ENCODE measurements at regions not wholly inside any gene's neighbourhood (a gene's known extent, or its start where the extent isn't known, plus 50 kb on each side); places are given as distances from the start of the nearest gene placed in this dataset.
"Not testable (repeated sequence)": the region's sequence is repeated elsewhere in the genome, so short reads cannot be mapped to it uniquely, and the experiment has no call there.

DNA sequence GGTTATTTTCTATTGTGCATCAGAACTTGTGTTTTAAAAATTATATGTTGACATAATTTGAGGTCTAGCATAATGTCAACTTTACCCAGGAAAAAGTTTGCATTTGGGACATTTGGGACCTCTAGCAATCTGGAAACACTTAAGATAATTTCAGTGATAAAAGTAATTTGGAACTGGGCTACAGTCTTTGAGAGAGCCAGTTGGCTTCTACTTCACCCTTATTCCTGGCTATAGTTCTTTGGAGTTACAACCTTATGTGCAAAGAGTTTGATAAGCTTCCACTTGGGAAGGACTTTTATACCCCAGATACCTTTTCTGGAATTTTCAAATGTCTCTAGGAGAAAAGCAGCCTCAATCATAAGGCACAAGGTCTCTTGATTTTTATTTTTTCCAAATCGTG lies 139.3 kb downstream of the ARRDC3 start:
- H3K9me3 ChIP-seq (ENCODE audit: control insufficient read depth in 4 of 4, insufficient read depth in 3 of 4, low read length in 3 of 4) = peaks cover 0 to 11% (median 0%) of the 10 kb centered on the region in 4 donors
- ATAC-seq (ENCODE audit: insufficient read depth, low FRiP score) = no peak
- H3K9ac ChIP-seq (ENCODE audit: insufficient read depth in 1 of 2, low read length in 2 of 2) = no peak overlapping the region
- no peaks in the 10 kb centered on the region for H3K36me3 ChIP-seq (ENCODE audit: control insufficient read depth in 4 of 4, insufficient read depth in 4 of 4, low read length in 4 of 4)
- H3K27ac ChIP-seq (ENCODE audit: low read depth in 1 of 2, low read length in 1 of 2) = no peak overlapping the region
- WGBS, 2 donors = 92 to 100% methylated on average over 1 of the region's 1 CpG
- no peak overlapping the region for H3K4me3 ChIP-seq
- DNase-seq = no peak
- no peaks in the 10 kb centered on the region for H3K4me1 ChIP-seq (ENCODE audit: control insufficient read depth in 5 of 5, insufficient read depth in 5 of 5, low read length in 5 of 5)
- TF ChIP-seq, protein P1, sequence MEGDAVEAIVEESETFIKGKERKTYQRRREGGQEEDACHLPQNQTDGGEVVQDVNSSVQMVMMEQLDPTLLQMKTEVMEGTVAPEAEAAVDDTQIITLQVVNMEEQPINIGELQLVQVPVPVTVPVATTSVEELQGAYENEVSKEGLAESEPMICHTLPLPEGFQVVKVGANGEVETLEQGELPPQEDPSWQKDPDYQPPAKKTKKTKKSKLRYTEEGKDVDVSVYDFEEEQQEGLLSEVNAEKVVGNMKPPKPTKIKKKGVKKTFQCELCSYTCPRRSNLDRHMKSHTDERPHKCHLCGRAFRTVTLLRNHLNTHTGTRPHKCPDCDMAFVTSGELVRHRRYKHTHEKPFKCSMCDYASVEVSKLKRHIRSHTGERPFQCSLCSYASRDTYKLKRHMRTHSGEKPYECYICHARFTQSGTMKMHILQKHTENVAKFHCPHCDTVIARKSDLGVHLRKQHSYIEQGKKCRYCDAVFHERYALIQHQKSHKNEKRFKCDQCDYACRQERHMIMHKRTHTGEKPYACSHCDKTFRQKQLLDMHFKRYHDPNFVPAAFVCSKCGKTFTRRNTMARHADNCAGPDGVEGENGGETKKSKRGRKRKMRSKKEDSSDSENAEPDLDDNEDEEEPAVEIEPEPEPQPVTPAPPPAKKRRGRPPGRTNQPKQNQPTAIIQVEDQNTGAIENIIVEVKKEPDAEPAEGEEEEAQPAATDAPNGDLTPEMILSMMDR (IDR thresholded peaks at IDR 0.05; ENCODE audit: control extremely low read depth, extremely low read depth) = no peak
- H3K27me3 ChIP-seq (ENCODE audit: control insufficient read depth in 3 of 3, insufficient read depth in 3 of 3, low read length in 2 of 3) = no peaks in the 10 kb centered on the region

DNA sequence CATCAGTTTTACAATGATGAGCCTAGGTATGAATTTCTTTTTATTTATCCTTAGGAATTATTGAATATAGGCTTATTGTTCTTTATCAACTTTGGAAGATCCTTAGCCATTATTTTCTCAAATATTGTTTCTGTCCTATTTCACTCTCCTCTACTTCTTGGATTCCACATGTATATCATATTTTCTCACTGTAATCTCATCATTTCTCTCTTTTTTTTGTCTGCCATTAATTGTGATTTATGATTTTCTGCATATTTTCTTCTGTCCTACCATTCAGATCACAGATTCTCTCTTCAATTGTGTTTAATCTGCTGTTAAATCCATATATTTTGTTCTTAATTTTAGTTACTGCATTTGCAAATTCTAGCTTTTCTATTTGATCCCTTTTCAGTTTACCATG lies 139.8 kb downstream of the ARRDC3 start:
- TF ChIP-seq, protein P1 (IDR thresholded peaks at IDR 0.05; ENCODE audit: control extremely low read depth, extremely low read depth) = no peak
- Histone ChIP-seq H3K9me3 (ENCODE audit: control insufficient read depth in 4 of 4, insufficient read depth in 3 of 4, low read length in 3 of 4) (peaks cover 0 to 11% (median 0%) of the 10 kb centered on the region in 4 donors), H3K27me3 (ENCODE audit: control insufficient read depth in 3 of 3, insufficient read depth in 3 of 3, low read length in 2 of 3) (no peaks in the 10 kb centered on the region), H3K4me1 (ENCODE audit: control insufficient read depth in 5 of 5, insufficient read depth in 5 of 5, low read length in 5 of 5) (no peaks in the 10 kb centered on the region), H3K36me3 (ENCODE audit: control insufficient read depth in 4 of 4, insufficient read depth in 4 of 4, low read length in 4 of 4) (no peaks in the 10 kb centered on the region), H3K9ac (ENCODE audit: insufficient read depth in 1 of 2, low read length in 2 of 2) (no peak overlapping the region), H3K4me3 (no peak overlapping the region), H3K27ac (ENCODE audit: low read depth in 1 of 2, low read length in 1 of 2) (no peak overlapping the region)
- DNase-seq (no peak), ATAC-seq (ENCODE audit: insufficient read depth, low FRiP score) (no peak)

DNA sequence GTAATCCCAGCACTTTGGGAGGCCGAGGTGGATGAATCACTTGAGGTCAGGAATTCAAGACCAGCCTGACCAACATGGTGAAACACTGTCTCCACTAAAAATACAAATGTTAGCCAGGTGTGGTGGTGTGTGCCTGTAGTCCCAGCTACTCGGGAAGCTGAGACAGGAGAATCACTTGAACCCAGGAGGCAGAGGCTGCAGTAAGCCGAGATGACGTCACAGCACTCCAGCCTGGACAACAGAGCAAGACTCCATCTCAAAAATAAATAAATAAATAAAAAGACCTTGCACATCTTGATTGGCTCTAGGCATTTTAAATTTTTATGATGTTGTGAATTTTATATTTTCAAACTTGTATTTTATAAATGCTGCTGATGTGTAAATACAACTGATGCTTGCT lies 141.7 kb downstream of the ARRDC3 start:
- H3K4me3 ChIP-seq; H3K27me3 ChIP-seq (ENCODE audit: control insufficient read depth in 3 of 3, insufficient read depth in 3 of 3, low read length in 2 of 3); ATAC-seq (ENCODE audit: insufficient read depth, low FRiP score); H3K4me1 ChIP-seq (ENCODE audit: control insufficient read depth in 5 of 5, insufficient read depth in 5 of 5, low read length in 5 of 5); H3K27ac ChIP-seq (ENCODE audit: low read depth in 1 of 2, low read length in 1 of 2); H3K9ac ChIP-seq (ENCODE audit: insufficient read depth in 1 of 2, low read length in 2 of 2); DNase-seq; H3K36me3 ChIP-seq (ENCODE audit: control insufficient read depth in 4 of 4, insufficient read depth in 4 of 4, low read length in 4 of 4): not testable (repeated sequence)
- peaks cover 0 to 11% (median 0%) of the 10 kb centered on the region in 4 donors for H3K9me3 ChIP-seq (ENCODE audit: control insufficient read depth in 4 of 4, insufficient read depth in 3 of 4, low read length in 3 of 4)
- 93 to 97% methylated on average over 4 of the region's 4 CpGs for WGBS, 2 donors

DNA sequence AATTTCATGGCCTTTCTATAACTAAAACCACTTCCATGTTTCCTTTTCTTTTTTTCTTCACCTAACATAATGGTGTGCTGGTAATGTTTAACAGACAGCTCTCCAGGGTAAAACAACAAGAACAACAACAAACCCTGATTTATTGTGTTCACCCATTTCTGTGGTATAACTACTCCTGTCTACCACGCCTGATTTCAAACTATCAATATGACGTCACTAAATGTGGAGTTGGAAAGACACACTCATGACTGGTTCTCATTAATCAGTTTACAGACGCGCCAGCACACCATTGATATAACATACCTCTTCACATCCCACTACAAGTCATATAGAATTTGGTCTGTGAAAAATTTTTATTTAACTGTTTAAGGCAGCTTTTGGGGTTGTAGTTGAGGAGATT lies 142.9 kb downstream of the ARRDC3 start:
- no peaks in the 10 kb centered on the region for H3K4me1 ChIP-seq (ENCODE audit: control insufficient read depth in 5 of 5, insufficient read depth in 5 of 5, low read length in 5 of 5)
- no peaks in the 10 kb centered on the region for H3K27me3 ChIP-seq (ENCODE audit: control insufficient read depth in 3 of 3, insufficient read depth in 3 of 3, low read length in 2 of 3)
- 97 to 99% methylated on average over 4 of the region's 4 CpGs for WGBS, 2 donors
- H3K9ac ChIP-seq (ENCODE audit: insufficient read depth in 1 of 2, low read length in 2 of 2) = no peak overlapping the region
- DNase-seq (no peak), ATAC-seq (ENCODE audit: insufficient read depth, low FRiP score) (no peak)
- H3K36me3 ChIP-seq (ENCODE audit: control insufficient read depth in 4 of 4, insufficient read depth in 4 of 4, low read length in 4 of 4) = no peaks in the 10 kb centered on the region
- peaks cover 0 to 11% (median 0%) of the 10 kb centered on the region in 4 donors for H3K9me3 ChIP-seq (ENCODE audit: control insufficient read depth in 4 of 4, insufficient read depth in 3 of 4, low read length in 3 of 4)
- no peak overlapping the region for H3K4me3 ChIP-seq
- TF ChIP-seq, protein P1 (IDR thresholded peaks at IDR 0.05; ENCODE audit: control extremely low read depth, extremely low read depth) = no peak
- no peak overlapping the region for H3K27ac ChIP-seq (ENCODE audit: low read depth in 1 of 2, low read length in 1 of 2)
